HL-60 (cell line): ENCODE measurements at regions not wholly inside any gene's neighbourhood (a gene's known extent, or its start where the extent isn't known, plus 50 kb on each side); places are given as distances from the start of the nearest gene placed in this dataset.

Experiments used
- DNase-seq, 2 experiments: peaks; one replicate each; pipeline ENCODE4 v3.0.0-alpha.2; 2010 to 2020; ENCODE audit warnings: low read depth in 1 of 2, low spot score in 1 of 2
- H3K27ac ChIP-seq: fragments of 250-450 bp; sonication (Bioruptor Pico); replicated peaks from 2 replicates; pipeline ENCODE4 v1.5.1; 2020; ENCODE audit warnings: mild to moderate bottlenecking, moderate library complexity
- H3K27me3 ChIP-seq: fragments of 250-450 bp; sonication (Bioruptor Pico); 2 replicates; pipeline ENCODE4 v1.5.1; 2021; ENCODE audit warnings: mild to moderate bottlenecking, moderate library complexity; ENCODE audit not compliant: insufficient read depth, poor library complexity, severe bottlenecking
- H3K4me3 ChIP-seq: replicated peaks from 2 replicates; pipeline ENCODE4 v1.5.1; 2011; ENCODE audit warnings: mild to moderate bottlenecking, control low read depth, low read length; ENCODE audit not compliant: insufficient read depth
- CTCF ChIP-seq: IDR thresholded peaks from one replicate; pipeline ENCODE4 v1.5.1; 2011; ENCODE audit warnings: low read length, control low read depth, inconsistent platforms; ENCODE audit not compliant: insufficient read depth
- GABPA ChIP-seq: IDR thresholded peaks from 2 replicates; pipeline ENCODE4 v1.6.1; 2012; ENCODE audit warnings: low read depth
- POLR2AphosphoS5 ChIP-seq: IDR thresholded peaks from 2 replicates; pipeline ENCODE4 v1.6.1; 2012; ENCODE audit warnings: low read depth
- SPI1 ChIP-seq: IDR thresholded peaks from 2 replicates; pipeline ENCODE4 v1.6.1; 2012; ENCODE audit warnings: low read depth, mild to moderate bottlenecking, borderline replicate concordance
- TF ChIP-seq, protein P1 (sequence below): IDR thresholded peaks from 2 replicates; pipeline ENCODE4 v1.6.1; 2012; ENCODE audit warnings: low read depth; ENCODE audit not compliant: insufficient replicate concordance

GRCh38 chr15:23890218-23890617 is 203.1 kb upstream of the NDN start:
- no peak for DNase-seq
- TF ChIP-seq CTCF (no peak), POLR2AphosphoS5 (no peak), GABPA (no peak)
- Histone ChIP-seq H3K4me3 (no peak overlapping the region), H3K27ac (no peak overlapping the region), H3K27me3 (no peaks in the 10 kb centered on the region)

DNA sequence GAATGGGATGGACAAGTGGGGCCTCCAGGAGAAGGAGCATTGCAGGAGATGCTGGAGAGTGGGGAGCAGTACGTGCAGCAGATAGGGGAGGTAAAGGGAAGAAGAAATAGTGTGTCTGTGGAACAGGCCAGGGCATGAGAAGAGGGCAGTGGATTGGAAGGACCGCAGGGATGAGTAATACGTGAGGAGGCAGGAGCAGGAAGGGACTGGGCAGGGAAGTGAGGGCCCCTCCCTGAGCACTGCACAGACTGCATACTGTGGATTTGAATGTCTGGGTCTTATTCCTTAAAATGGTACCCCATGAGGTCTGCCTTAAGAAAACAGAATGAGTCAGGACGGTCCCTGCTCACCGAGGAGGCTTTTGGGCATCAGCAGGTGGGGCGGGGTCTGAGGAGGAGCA is 210.0 kb upstream of the NDN start:
- Histone ChIP-seq H3K4me3 (no peak overlapping the region), H3K27me3 (no peaks in the 10 kb centered on the region), H3K27ac (no peak overlapping the region)
- no peak for DNase-seq
- TF ChIP-seq GABPA (no peak), CTCF (no peak), SPI1 (no peak), POLR2AphosphoS5 (no peak)
- TF ChIP-seq, protein P1, sequence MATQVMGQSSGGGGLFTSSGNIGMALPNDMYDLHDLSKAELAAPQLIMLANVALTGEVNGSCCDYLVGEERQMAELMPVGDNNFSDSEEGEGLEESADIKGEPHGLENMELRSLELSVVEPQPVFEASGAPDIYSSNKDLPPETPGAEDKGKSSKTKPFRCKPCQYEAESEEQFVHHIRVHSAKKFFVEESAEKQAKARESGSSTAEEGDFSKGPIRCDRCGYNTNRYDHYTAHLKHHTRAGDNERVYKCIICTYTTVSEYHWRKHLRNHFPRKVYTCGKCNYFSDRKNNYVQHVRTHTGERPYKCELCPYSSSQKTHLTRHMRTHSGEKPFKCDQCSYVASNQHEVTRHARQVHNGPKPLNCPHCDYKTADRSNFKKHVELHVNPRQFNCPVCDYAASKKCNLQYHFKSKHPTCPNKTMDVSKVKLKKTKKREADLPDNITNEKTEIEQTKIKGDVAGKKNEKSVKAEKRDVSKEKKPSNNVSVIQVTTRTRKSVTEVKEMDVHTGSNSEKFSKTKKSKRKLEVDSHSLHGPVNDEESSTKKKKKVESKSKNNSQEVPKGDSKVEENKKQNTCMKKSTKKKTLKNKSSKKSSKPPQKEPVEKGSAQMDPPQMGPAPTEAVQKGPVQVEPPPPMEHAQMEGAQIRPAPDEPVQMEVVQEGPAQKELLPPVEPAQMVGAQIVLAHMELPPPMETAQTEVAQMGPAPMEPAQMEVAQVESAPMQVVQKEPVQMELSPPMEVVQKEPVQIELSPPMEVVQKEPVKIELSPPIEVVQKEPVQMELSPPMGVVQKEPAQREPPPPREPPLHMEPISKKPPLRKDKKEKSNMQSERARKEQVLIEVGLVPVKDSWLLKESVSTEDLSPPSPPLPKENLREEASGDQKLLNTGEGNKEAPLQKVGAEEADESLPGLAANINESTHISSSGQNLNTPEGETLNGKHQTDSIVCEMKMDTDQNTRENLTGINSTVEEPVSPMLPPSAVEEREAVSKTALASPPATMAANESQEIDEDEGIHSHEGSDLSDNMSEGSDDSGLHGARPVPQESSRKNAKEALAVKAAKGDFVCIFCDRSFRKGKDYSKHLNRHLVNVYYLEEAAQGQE = no peak

GRCh38 chr15:23897531-23897930 is 210.4 kb upstream of the NDN start:
- no peak for DNase-seq
- TF ChIP-seq GABPA (no peak), POLR2AphosphoS5 (no peak), CTCF (no peak), SPI1 (no peak)
- TF ChIP-seq, protein P1 = no peak
- Histone ChIP-seq H3K4me3 (no peak overlapping the region), H3K27ac (no peak overlapping the region), H3K27me3 (no peaks in the 10 kb centered on the region)

GRCh38 chr15:23910030-23910429 is 222.9 kb upstream of the NDN start:
- H3K27me3 ChIP-seq = no peaks in the 10 kb centered on the region
- no peak overlapping the region for H3K4me3 ChIP-seq
- no peak overlapping the region for H3K27ac ChIP-seq
- DNase-seq = no peak
- TF ChIP-seq CTCF (no peak), SPI1 (no peak), POLR2AphosphoS5 (no peak), GABPA (no peak)
- TF ChIP-seq, protein P1 = no peak
